ENCODE measurements at regions not wholly inside any gene's neighbourhood (a gene's known extent, or its start where the extent isn't known, plus 50 kb on each side); places are given as distances from the start of the nearest gene placed in this dataset.

DNA sequence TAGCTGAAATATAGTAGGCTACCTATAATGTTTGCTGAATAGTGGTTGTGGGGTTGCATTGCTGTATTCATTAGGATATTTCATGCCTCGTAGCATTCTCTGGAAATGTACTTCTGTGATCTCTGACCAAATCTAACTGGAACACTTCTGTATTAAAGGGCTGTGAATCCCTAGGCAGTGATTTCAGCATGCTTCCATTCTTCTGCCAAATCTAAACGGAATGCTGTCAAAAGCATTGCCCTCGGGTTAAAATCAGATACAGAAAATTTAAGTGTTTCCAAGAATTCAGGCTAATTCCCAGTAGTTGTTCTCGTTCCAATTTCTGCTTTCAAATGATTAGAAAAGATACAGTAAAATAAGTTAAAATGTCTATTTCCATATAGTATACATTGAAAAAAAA, 1847.5 kb upstream of the IGFBP7 start:
- Histone ChIP-seq H3K27ac (no peak overlapping the region), H3K27me3 (no peaks in the 10 kb centered on the region), H3K9me3 (no peaks in the 10 kb centered on the region), H3K36me3 (no peaks in the 10 kb centered on the region), H3K4me3 (no peak overlapping the region), H3K4me1 (no peaks in the 10 kb centered on the region)
- no peak for DNase-seq (ENCODE audit: low spot score in 2 of 2)
- TF ChIP-seq EP300 (IDR thresholded peaks at IDR 0.05) (no peak), CTCF (IDR thresholded peaks at IDR 0.05) (no peak), POLR2A (IDR thresholded peaks at IDR 0.05) (no peak)
- 37 to 39% methylated on average over 4 of the region's 4 CpGs for WGBS, 2 donors

DNA sequence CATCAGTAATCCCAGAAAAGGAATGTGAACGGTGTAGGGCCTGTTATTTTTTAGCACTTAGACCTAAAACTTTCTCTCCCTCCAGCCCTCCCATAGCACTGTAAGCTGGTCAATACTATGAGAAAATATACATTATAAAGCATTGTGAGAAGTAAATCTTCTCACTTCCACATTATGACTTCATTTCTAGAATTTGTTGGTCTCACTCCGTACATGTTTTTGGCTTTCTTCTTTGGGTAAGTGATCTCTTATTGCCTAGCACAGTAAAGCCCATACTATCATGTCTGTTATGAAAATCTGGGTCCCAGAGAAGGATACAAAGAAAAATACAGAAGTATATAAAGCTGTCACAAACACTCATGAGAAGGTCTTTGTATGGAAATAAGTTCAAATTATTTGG, 1851.1 kb upstream of the IGFBP7 start:
- no peak for DNase-seq (ENCODE audit: low spot score in 2 of 2)
- Histone ChIP-seq H3K27me3 (no peaks in the 10 kb centered on the region), H3K36me3 (no peaks in the 10 kb centered on the region), H3K9me3 (no peaks in the 10 kb centered on the region), H3K4me3 (no peak overlapping the region), H3K4me1 (no peaks in the 10 kb centered on the region), H3K27ac (no peak overlapping the region)
- WGBS, 2 donors = 71% methylated on average over 2 of the region's 2 CpGs
- no peak for TF ChIP-seq CTCF (IDR thresholded peaks at IDR 0.05)
- TF ChIP-seq POLR2A (IDR thresholded peaks at IDR 0.05) = no peak
- TF ChIP-seq EP300 (IDR thresholded peaks at IDR 0.05) = no peak

DNA sequence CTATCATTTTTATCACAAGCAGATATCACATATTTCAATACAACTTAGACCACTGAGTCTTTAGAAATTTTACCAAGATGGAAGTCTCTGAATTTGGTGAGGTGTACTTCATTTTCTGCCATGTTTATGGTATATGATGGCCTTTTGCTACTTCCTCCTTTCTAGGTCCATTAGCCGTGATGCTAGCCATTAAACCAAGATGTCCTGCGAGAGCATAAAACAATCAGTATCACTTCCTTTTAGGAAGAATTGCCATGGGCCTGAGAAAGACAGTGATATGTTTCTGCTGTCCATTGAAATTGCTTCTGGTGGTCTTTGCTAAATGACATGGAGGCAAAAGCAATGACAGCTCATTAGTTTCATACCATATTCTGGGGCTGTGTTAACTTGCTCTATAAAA, 1851.7 kb upstream of the IGFBP7 start:
- Histone ChIP-seq H3K36me3 (no peaks in the 10 kb centered on the region), H3K4me3 (no peak overlapping the region), H3K27me3 (no peaks in the 10 kb centered on the region), H3K9me3 (no peaks in the 10 kb centered on the region), H3K4me1 (no peaks in the 10 kb centered on the region), H3K27ac (no peak overlapping the region)
- TF ChIP-seq CTCF (IDR thresholded peaks at IDR 0.05) (no peak), POLR2A (IDR thresholded peaks at IDR 0.05) (no peak), EP300 (IDR thresholded peaks at IDR 0.05) (no peak)
- DNase-seq (ENCODE audit: low spot score in 2 of 2) = no peak
- WGBS, 2 donors = 76 to 85% methylated on average over 2 of the region's 2 CpGs

DNA sequence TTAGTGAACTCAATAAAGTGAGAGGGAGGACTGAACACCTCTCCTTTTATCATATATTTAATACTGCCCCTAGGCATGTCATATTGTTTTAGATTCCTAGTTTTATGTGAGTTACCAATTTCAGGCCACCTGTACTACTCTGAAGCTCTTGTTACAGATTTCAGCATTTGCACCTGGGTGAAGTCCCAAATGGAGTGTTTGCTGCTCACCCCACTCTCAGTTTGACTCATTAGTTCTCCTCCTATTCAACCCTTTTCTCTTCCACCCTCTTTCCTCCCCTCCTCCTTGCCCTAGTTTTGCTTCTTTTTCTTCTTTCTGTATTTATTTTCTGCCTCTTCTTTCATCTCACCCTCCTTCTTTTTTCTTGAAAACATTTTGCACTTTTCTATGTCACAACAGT, 1852.2 kb upstream of the IGFBP7 start:
- no peaks in the 10 kb centered on the region for H3K27me3 ChIP-seq
- H3K9me3 ChIP-seq = no peaks in the 10 kb centered on the region
- TF ChIP-seq CTCF (IDR thresholded peaks at IDR 0.05) (no peak), EP300 (IDR thresholded peaks at IDR 0.05) (no peak), POLR2A (IDR thresholded peaks at IDR 0.05) (no peak)
- no peaks in the 10 kb centered on the region for H3K36me3 ChIP-seq
- H3K27ac ChIP-seq = no peak overlapping the region
- DNase-seq (ENCODE audit: low spot score in 2 of 2) = no peak
- H3K4me3 ChIP-seq = no peak overlapping the region
- H3K4me1 ChIP-seq = no peaks in the 10 kb centered on the region

DNA sequence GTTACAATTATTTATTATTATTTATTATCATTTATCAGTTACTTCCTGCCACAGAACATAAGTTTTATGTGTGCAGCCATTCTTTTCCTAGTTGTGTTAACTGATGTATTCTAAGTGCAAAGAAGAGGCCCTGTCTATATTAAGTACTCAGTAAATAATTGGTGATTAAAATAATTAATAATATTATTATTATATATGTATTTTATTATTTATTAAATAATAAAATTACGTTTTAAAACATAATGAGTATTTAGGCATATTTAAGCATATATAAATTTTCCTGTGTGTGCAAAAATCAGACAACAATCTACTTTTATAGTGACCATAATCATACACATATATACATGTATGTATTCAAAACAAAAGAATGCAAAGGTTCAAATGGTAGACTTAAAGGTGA, 1871.6 kb upstream of the IGFBP7 start:
- no peaks in the 10 kb centered on the region for H3K27me3 ChIP-seq
- DNase-seq (ENCODE audit: low spot score in 2 of 2) = no peak
- H3K4me1 ChIP-seq = no peaks in the 10 kb centered on the region
- H3K4me3 ChIP-seq = no peak overlapping the region
- 55 to 67% methylated on average over 1 of the region's 1 CpG for WGBS, 2 donors
- H3K9me3 ChIP-seq = no peaks in the 10 kb centered on the region
- no peak overlapping the region for H3K27ac ChIP-seq
- H3K36me3 ChIP-seq = no peaks in the 10 kb centered on the region
- TF ChIP-seq CTCF (IDR thresholded peaks at IDR 0.05) (no peak), EP300 (IDR thresholded peaks at IDR 0.05) (no peak), POLR2A (IDR thresholded peaks at IDR 0.05) (no peak)

Measured in tibial nerve (tissue), 4 donors.